GM13976 (cell line): ENCODE measurements at regions not wholly inside any gene's neighbourhood (a gene's known extent, or its start where the extent isn't known, plus 50 kb on each side); places are given as distances from the start of the nearest gene placed in this dataset.

Experiments
- DNase-seq: peaks from one replicate; pipeline ENCODE4 v3.0.0; 2012; ENCODE audit warnings: low spot score
- in situ Hi-C: fragments of 300-500 bp; cut with MboI; formaldehyde crosslinking; loops from one replicate; pipeline ENCODE4 v1.12.0; 2022; ENCODE audit warnings: low sequenced_read_pairs, mixed read lengths, inconsistent platforms; ENCODE audit not compliant: unreplicated experiment
- TF ChIP-seq, protein P1 (sequence below): IDR thresholded peaks from 2 replicates; pipeline ENCODE4 v1.5.1; 2012; ENCODE audit warnings: borderline replicate concordance, mild to moderate bottlenecking; ENCODE audit not compliant: insufficient read depth; ENCODE audit errors: extremely low read depth, missing control alignments, control extremely low read depth

GRCh38 chr14:38339696-38340095 is 83.8 kb upstream of the CLEC14A start:
- TF ChIP-seq, protein P1, sequence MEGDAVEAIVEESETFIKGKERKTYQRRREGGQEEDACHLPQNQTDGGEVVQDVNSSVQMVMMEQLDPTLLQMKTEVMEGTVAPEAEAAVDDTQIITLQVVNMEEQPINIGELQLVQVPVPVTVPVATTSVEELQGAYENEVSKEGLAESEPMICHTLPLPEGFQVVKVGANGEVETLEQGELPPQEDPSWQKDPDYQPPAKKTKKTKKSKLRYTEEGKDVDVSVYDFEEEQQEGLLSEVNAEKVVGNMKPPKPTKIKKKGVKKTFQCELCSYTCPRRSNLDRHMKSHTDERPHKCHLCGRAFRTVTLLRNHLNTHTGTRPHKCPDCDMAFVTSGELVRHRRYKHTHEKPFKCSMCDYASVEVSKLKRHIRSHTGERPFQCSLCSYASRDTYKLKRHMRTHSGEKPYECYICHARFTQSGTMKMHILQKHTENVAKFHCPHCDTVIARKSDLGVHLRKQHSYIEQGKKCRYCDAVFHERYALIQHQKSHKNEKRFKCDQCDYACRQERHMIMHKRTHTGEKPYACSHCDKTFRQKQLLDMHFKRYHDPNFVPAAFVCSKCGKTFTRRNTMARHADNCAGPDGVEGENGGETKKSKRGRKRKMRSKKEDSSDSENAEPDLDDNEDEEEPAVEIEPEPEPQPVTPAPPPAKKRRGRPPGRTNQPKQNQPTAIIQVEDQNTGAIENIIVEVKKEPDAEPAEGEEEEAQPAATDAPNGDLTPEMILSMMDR: no peak
- no peak for DNase-seq
- in situ Hi-C loops: no loop called here

- in situ Hi-C loops: no loop called here
- no peak for DNase-seq
- TF ChIP-seq, protein P1: no peak
These were observed 80.4 kb upstream of the CLEC14A start for GRCh38 chr14:38336298-38336697.

DNA sequence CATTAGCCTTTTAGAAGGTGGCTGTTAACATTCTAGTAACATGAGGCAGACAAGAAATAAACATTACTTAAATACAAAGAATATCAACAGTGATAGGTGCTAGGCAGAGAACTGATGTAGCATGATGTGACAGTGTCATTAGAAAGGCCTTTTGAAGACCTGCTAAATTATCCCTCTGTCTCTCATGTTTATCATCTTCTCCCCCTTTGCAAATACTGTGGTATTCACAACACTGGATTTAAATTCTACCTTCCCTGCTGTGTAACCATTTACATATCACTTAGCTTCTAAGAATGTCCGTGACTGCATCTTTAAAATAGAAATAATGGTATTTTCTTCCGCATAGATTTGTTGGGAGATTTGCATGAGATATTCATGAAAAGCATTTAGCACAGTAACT is 74.4 kb upstream of the CLEC14A start:
- TF ChIP-seq, protein P1: no peak
- in situ Hi-C loops: no loop called here
- no peak for DNase-seq

GRCh38 chr14:38329246-38329645 is 73.4 kb upstream of the CLEC14A start:
- no peak for DNase-seq
- in situ Hi-C loops: no loop called here
- TF ChIP-seq, protein P1: no peak

- in situ Hi-C loops: no loop called here
- TF ChIP-seq, protein P1: no peak
- no peak for DNase-seq
These were observed 61.0 kb upstream of the CLEC14A start for GRCh38 chr14:38316922-38317321.

DNA sequence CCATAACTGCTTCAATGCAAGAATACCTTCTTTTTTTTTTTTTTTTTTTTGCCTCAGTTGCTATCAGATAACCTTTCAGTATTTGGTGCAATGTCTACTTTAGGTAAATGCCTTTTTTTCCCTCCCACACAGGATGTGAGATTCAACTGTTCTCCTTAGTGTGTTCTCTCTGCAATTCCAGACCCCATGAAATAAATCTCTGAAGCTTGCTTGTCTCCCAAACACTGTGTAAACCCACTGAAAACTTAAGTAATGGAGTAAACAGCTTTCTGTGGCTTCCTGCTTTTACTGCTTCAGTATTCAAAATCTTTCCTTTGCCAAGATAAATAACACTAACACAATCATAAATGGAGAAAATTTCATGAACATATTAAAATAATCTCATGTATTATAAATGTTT is 55.8 kb upstream of the CLEC14A start:
- in situ Hi-C loops: no loop called here
- TF ChIP-seq, protein P1: no peak
- DNase-seq: no peak
